K562 (cell line): ENCODE measurements at regions not wholly inside any gene's neighbourhood (a gene's known extent, or its start where the extent isn't known, plus 50 kb on each side); places are given as distances from the start of the nearest gene placed in this dataset.

Experiments used
- ATAC-seq: fragments of 200-7000 bp; cut with Tn5 transposase; 3 replicates; pipeline ENCODE4 v1.9.1; 2020; ENCODE audit warnings: moderate library complexity
- BruUV-seq: library from RNA; stranded (reverse); fragments of 400-500 nt; replicated peaks from 2 replicates; lab custom pipeline; 2021; lab: Mats Ljungman, UMichigan
- CTCF ChIA-PET: fragments of 300-600 bp; formaldehyde crosslinking; extraction: SDS; loops from one replicate; lab custom pipeline; 2021; ENCODE audit warnings: low intra/inter-chr PET ratio; lab: Yijun Ruan, JAX
- POLR2A ChIA-PET: fragments of 300-600, 350-650 bp; sonication (Branson Sonifier 250); formaldehyde crosslinking; extraction: SDS; loops from one replicate; lab custom pipeline; 2021; ENCODE audit warnings: antibody characterized with exemption, inconsistent platforms; lab: Yijun Ruan, JAX
- DNase-seq, 4 experiments: peaks; one replicate each; pipeline versions ENCODE4 v3.0.0 to v3.0.0-alpha.2; 2011 to 2018; ENCODE audit warnings: low spot score in 3 of 4, mixed read lengths in 3 of 4; ENCODE audit errors: extremely low read depth in 1 of 4
- FAIRE-seq: peaks from 2 replicates; lab custom pipeline; 2011; peaks lifted over from hg19 to GRCh38; lab: Jason Lieb, UNC
- H2AFZ ChIP-seq: 2 replicates; pipeline ENCODE4 v1.6.0; 2011; ENCODE audit warnings: low read depth, low read length, control low read depth, inconsistent platforms
- H3K27ac ChIP-seq: fragments of 200-600 bp; 3 replicates; pipeline ENCODE4 v1.8.0; 2011; ENCODE audit warnings: low read depth, mild to moderate bottlenecking, control low read depth, inconsistent platforms, low read length, moderate library complexity, mixed read lengths; ENCODE audit errors: extremely low read depth
- H3K27me3 ChIP-seq, 2 experiments: fragments of 300-600 bp in 1 of 2; 2 replicates in 1 of 2; 3 replicates in 1 of 2; pipeline versions ENCODE4 v1.6.0 to v1.8.0; 2011; ENCODE audit warnings: inconsistent platforms in 2 of 2, low read length in 2 of 2, mild to moderate bottlenecking in 1 of 2, mixed read lengths in 1 of 2, moderate library complexity in 1 of 2; ENCODE audit not compliant: control insufficient read depth in 2 of 2, insufficient read depth in 2 of 2
- H3K36me3 ChIP-seq: fragments of 300-600 bp; 3 replicates; pipeline ENCODE4 v1.8.0; 2011; ENCODE audit warnings: mild to moderate bottlenecking, low read length, inconsistent platforms; ENCODE audit not compliant: control insufficient read depth, insufficient read depth
- H3K4me1 ChIP-seq, 2 experiments: fragments of 200-600 bp in 1 of 2; replicated peaks in 1 of 2; 2 replicates in 1 of 2; 3 replicates in 1 of 2; pipeline versions ENCODE4 v1.5.1 to v1.8.0; 2011; ENCODE audit warnings: inconsistent platforms in 2 of 2, low read length in 2 of 2, mild to moderate bottlenecking in 1 of 2, mixed read lengths in 1 of 2, moderate library complexity in 1 of 2; ENCODE audit not compliant: control insufficient read depth in 2 of 2, insufficient read depth in 2 of 2
- H3K4me2 ChIP-seq: 2 replicates; pipeline ENCODE4 v1.6.1; 2011; ENCODE audit warnings: low read length, control low read depth, inconsistent platforms, mixed read lengths; ENCODE audit not compliant: insufficient read depth
- H3K4me3 ChIP-seq: fragments of 200-600 bp; sonication (generic), shearing (Covaris generic); 2 replicates; pipeline ENCODE4 v1.5.1; 2016; ENCODE audit warnings: control low read depth, inconsistent platforms
- H3K79me2 ChIP-seq: fragments of 200-600 bp; 3 replicates; pipeline ENCODE4 v1.8.0; 2011; ENCODE audit warnings: low read length, inconsistent platforms; ENCODE audit not compliant: control insufficient read depth, insufficient read depth
- H3K9ac ChIP-seq, 2 experiments: 2 replicates each; pipeline versions ENCODE4 v1.6.0 to v1.6.1; 2011; ENCODE audit warnings: low read depth in 2 of 2, low read length in 2 of 2, control low read depth in 1 of 2, inconsistent platforms in 1 of 2, mild to moderate bottlenecking in 1 of 2, mixed read lengths in 1 of 2; ENCODE audit not compliant: insufficient read depth in 1 of 2
- H3K9me1 ChIP-seq: one replicate; pipeline ENCODE4 v1.6.0; 2011; ENCODE audit warnings: inconsistent platforms, mild to moderate bottlenecking, low read length, moderate library complexity; ENCODE audit not compliant: control insufficient read depth, insufficient read depth
- H3K9me3 ChIP-seq: replicated peaks from 2 replicates; pipeline ENCODE4 v1.5.1; 2011; ENCODE audit warnings: low read depth, low read length, inconsistent platforms; ENCODE audit not compliant: control insufficient read depth, insufficient read depth
- H4K20me1 ChIP-seq: replicated peaks from 2 replicates; pipeline ENCODE4 v1.6.1; 2011; ENCODE audit warnings: low read length, inconsistent platforms, mixed read lengths; ENCODE audit not compliant: control insufficient read depth, insufficient read depth
- CEBPG ChIP-seq, 3 experiments: fragments of 200-800 bp in 1 of 3; sonication (Bioruptor generic) in 1 of 3; sonication (generic) in 1 of 3; formaldehyde crosslinking in 1 of 3; IDR thresholded peaks in 2 of 3; conservative IDR thresholded peaks in 1 of 3; 2 replicates each; pipeline versions ENCODE4 v1.6.1 to v1.8.0; 2016 to 2022; ENCODE audit warnings: missing compliant biosample characterization in 2 of 3, missing genetic modification characterization in 2 of 3, mild to moderate bottlenecking in 1 of 3, missing genetic modification reagents in 1 of 3
- DIDO1 ChIP-seq: fragments of 450-650 bp; IDR thresholded peaks from 2 replicates; pipeline ENCODE4 v1.6.1; 2016; ENCODE audit warnings: low read depth, missing biosample characterization, missing genetic modification characterization
- GTF2E2 ChIP-seq: fragments of 200-800 bp; sonication (Bioruptor generic); IDR thresholded peaks from 2 replicates; pipeline ENCODE4 v1.6.1; 2016; ENCODE audit warnings: missing genetic modification characterization, missing compliant biosample characterization
- POLR2AphosphoS2 ChIP-seq: IDR thresholded peaks from 2 replicates; pipeline ENCODE4 v1.6.1; 2012; ENCODE audit warnings: low read length, improper control_type of control experiment
- TEAD4 ChIP-seq, 2 experiments: sonication (generic) in 1 of 2; formaldehyde crosslinking in 1 of 2; IDR thresholded peaks; 2 replicates each; pipeline versions ENCODE4 v1.6.1 to v1.8.0; 2012 to 2022; ENCODE audit warnings: borderline replicate concordance in 1 of 2, inconsistent platforms in 1 of 2, low read length in 1 of 2, mild to moderate bottlenecking in 1 of 2, missing genetic modification reagents in 1 of 2
- ZFP36 ChIP-seq: fragments of 150-350 bp; IDR thresholded peaks from 2 replicates; pipeline ENCODE4 v1.6.1; 2018; ENCODE audit warnings: low read length, low read depth; ENCODE audit not compliant: partially characterized antibody
- WGBS: fragments of 100-300 bp; shearing (Covaris generic); methylation state at CpG from one replicate; pipeline ENCODE4 v1.1.6; 2016; ENCODE audit warnings: low coverage, mixed read lengths; ENCODE audit not compliant: insufficient coverage; ENCODE audit errors: missing lambda C conversion rate; 5-methylcytosine and 5-hydroxymethylcytosine counted together
- in situ Hi-C: fragments of 300-500 bp; cut with MboI; formaldehyde crosslinking; loops from 4 replicates; pipeline ENCODE4 v1.15.0; 2018; ENCODE audit warnings: inconsistent platforms, mixed read lengths
- intact Hi-C: fragments of 100-400 bp; cut with micrococcal nuclease; formaldehyde crosslinking; loops from 2 replicates; pipeline ENCODE4 v1.14.2; 2022
- TF ChIP-seq, protein P1 (sequence below): fragments of 450-650 bp; IDR thresholded peaks from 2 replicates; pipeline ENCODE4 v1.6.1; 2016; ENCODE audit warnings: mild to moderate bottlenecking, moderate library complexity

DNA sequence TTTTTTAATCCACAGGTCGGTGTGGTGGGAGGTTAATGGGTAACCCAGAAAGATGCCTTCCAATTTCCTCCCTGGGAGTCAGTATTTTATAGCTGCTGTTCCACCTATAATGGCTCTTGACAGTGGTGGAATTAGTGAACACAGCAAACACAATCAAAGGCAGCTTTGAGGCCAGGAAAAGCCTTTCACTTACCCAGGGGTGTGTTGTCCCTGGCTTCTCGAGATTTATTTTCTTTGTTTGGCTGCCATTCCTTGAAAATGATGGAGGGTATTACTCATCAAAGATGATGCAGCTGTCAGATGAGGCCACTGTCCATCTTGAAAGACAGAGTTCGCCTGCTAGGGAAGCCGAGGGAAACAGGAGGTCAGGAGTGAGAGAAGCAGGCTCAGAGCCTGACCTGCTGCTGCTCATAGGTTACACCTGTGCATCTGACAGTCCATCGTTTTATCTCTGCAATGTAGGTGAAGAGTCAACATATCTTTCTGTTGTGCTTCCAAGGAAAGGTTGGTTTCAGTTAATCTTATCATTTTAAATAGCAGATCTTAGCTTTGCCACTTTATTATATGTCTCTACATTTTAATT, 221.6 kb downstream of the XPNPEP1 start:
- DNase-seq (no peak), FAIRE-seq (no peak), ATAC-seq (no peak)
- Histone ChIP-seq H3K9me3 (no peaks in the 10 kb centered on the region), H3K27ac (no peak overlapping the region), H3K27me3 (no peaks in the 10 kb centered on the region), H3K79me2 (no peaks in the 10 kb centered on the region), H2AFZ (no peak overlapping the region), H3K4me1 (no peaks in the 10 kb centered on the region), H3K9me1 (no peaks in the 10 kb centered on the region), H3K9ac (no peak overlapping the region), H3K4me3 (no peak overlapping the region), H3K4me2 (no peak overlapping the region), H3K36me3 (no peaks in the 10 kb centered on the region), H4K20me1 (no peaks in the 10 kb centered on the region)
- intact Hi-C loops = no loop called here
- 3% methylated on average over 3 of the region's 5 CpGs for WGBS
- POLR2A ChIA-PET = no interaction called here
- no TSS peak for BruUV-seq
- TF ChIP-seq POLR2AphosphoS2 (no peak), CEBPG (CRISPR knock-in tag; IDR thresholded peaks at IDR 0.05) (no peak), CEBPG (tag; conservative IDR thresholded peaks at IDR 0.05 in 1 of 2, IDR thresholded peaks at IDR 0.05 in 1 of 2) (no peak), DIDO1 (tag) (no peak), TEAD4 (IDR thresholded peaks at IDR 0.05; ENCODE audit: low read length) (no peak), TEAD4 (CRISPR knock-in tag; IDR thresholded peaks at IDR 0.05; ENCODE audit: borderline replicate concordance) (no peak), ZFP36 (no peak), GTF2E2 (tag) (no peak)
- TF ChIP-seq, protein P1, sequence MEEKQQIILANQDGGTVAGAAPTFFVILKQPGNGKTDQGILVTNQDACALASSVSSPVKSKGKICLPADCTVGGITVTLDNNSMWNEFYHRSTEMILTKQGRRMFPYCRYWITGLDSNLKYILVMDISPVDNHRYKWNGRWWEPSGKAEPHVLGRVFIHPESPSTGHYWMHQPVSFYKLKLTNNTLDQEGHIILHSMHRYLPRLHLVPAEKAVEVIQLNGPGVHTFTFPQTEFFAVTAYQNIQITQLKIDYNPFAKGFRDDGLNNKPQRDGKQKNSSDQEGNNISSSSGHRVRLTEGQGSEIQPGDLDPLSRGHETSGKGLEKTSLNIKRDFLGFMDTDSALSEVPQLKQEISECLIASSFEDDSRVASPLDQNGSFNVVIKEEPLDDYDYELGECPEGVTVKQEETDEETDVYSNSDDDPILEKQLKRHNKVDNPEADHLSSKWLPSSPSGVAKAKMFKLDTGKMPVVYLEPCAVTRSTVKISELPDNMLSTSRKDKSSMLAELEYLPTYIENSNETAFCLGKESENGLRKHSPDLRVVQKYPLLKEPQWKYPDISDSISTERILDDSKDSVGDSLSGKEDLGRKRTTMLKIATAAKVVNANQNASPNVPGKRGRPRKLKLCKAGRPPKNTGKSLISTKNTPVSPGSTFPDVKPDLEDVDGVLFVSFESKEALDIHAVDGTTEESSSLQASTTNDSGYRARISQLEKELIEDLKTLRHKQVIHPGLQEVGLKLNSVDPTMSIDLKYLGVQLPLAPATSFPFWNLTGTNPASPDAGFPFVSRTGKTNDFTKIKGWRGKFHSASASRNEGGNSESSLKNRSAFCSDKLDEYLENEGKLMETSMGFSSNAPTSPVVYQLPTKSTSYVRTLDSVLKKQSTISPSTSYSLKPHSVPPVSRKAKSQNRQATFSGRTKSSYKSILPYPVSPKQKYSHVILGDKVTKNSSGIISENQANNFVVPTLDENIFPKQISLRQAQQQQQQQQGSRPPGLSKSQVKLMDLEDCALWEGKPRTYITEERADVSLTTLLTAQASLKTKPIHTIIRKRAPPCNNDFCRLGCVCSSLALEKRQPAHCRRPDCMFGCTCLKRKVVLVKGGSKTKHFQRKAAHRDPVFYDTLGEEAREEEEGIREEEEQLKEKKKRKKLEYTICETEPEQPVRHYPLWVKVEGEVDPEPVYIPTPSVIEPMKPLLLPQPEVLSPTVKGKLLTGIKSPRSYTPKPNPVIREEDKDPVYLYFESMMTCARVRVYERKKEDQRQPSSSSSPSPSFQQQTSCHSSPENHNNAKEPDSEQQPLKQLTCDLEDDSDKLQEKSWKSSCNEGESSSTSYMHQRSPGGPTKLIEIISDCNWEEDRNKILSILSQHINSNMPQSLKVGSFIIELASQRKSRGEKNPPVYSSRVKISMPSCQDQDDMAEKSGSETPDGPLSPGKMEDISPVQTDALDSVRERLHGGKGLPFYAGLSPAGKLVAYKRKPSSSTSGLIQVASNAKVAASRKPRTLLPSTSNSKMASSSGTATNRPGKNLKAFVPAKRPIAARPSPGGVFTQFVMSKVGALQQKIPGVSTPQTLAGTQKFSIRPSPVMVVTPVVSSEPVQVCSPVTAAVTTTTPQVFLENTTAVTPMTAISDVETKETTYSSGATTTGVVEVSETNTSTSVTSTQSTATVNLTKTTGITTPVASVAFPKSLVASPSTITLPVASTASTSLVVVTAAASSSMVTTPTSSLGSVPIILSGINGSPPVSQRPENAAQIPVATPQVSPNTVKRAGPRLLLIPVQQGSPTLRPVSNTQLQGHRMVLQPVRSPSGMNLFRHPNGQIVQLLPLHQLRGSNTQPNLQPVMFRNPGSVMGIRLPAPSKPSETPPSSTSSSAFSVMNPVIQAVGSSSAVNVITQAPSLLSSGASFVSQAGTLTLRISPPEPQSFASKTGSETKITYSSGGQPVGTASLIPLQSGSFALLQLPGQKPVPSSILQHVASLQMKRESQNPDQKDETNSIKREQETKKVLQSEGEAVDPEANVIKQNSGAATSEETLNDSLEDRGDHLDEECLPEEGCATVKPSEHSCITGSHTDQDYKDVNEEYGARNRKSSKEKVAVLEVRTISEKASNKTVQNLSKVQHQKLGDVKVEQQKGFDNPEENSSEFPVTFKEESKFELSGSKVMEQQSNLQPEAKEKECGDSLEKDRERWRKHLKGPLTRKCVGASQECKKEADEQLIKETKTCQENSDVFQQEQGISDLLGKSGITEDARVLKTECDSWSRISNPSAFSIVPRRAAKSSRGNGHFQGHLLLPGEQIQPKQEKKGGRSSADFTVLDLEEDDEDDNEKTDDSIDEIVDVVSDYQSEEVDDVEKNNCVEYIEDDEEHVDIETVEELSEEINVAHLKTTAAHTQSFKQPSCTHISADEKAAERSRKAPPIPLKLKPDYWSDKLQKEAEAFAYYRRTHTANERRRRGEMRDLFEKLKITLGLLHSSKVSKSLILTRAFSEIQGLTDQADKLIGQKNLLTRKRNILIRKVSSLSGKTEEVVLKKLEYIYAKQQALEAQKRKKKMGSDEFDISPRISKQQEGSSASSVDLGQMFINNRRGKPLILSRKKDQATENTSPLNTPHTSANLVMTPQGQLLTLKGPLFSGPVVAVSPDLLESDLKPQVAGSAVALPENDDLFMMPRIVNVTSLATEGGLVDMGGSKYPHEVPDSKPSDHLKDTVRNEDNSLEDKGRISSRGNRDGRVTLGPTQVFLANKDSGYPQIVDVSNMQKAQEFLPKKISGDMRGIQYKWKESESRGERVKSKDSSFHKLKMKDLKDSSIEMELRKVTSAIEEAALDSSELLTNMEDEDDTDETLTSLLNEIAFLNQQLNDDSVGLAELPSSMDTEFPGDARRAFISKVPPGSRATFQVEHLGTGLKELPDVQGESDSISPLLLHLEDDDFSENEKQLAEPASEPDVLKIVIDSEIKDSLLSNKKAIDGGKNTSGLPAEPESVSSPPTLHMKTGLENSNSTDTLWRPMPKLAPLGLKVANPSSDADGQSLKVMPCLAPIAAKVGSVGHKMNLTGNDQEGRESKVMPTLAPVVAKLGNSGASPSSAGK = no peak
- in situ Hi-C loops = no loop called here
- CTCF ChIA-PET = no interaction called here
